HFF-Myc (cell line): ENCODE measurements at regions not wholly inside any gene's neighbourhood (a gene's known extent, or its start where the extent isn't known, plus 50 kb on each side); places are given as distances from the start of the nearest gene placed in this dataset.

Source experiments
- DNase-seq: peaks from one replicate; pipeline ENCODE4 v3.0.0-alpha.2; 2011; ENCODE audit warnings: low read depth; ENCODE audit errors: extremely low read depth
- H3K4me3 ChIP-seq: replicated peaks from 2 replicates; pipeline ENCODE4 v1.5.1; 2011; ENCODE audit warnings: low read depth, mild to moderate bottlenecking, control low read depth, low read length
- TF ChIP-seq, protein P1 (sequence below): IDR thresholded peaks from 2 replicates; pipeline ENCODE4 v1.5.1; 2012; ENCODE audit warnings: mild to moderate bottlenecking, low read depth, low read length, control low read depth; ENCODE audit errors: missing control alignments

DNA sequence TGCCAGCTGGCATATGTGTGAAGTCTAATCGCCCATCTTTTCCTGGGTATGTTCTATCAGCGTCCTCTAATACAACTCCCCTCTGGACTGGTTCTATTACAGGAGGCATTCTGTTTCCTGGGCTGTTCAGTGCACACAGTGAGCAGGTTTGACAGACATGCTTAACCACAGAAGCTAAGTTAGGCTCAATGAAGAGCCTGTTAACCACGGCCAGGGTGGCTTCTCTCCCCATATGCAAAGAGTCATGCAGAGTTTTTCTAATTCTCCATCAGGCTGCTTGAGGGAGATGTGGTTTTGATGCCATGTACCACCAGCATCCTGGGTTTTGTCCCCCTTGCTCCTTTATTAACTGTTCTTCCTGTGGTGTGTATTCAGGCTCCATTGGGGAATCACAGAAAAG lies 57.2 kb upstream of the ALOX12 start:
- TF ChIP-seq, protein P1, sequence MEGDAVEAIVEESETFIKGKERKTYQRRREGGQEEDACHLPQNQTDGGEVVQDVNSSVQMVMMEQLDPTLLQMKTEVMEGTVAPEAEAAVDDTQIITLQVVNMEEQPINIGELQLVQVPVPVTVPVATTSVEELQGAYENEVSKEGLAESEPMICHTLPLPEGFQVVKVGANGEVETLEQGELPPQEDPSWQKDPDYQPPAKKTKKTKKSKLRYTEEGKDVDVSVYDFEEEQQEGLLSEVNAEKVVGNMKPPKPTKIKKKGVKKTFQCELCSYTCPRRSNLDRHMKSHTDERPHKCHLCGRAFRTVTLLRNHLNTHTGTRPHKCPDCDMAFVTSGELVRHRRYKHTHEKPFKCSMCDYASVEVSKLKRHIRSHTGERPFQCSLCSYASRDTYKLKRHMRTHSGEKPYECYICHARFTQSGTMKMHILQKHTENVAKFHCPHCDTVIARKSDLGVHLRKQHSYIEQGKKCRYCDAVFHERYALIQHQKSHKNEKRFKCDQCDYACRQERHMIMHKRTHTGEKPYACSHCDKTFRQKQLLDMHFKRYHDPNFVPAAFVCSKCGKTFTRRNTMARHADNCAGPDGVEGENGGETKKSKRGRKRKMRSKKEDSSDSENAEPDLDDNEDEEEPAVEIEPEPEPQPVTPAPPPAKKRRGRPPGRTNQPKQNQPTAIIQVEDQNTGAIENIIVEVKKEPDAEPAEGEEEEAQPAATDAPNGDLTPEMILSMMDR, result no peak
- DNase-seq, result no peak
- no peak overlapping the region for H3K4me3 ChIP-seq

DNA sequence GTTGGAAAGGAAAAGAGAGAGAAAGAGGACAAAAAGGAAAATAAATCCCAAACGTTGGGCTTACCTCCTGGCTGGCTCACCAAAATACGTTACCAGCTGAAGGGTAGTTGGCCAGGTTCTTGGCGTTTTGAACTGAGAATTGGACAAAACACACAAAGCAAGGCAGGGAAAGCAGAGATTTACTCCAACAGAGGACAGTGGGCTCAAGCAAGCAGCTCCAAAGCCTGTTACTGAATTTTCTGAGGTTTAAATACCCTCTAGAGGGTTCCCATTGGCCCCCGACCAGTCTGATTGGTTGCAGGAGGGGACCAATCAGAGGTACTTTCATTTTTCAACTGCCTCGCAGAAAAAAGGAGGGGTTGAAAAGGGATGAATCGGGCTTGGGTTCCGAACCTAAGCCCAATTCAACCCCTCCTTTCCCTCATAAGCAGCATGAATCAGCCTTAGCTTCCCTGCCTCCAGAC lies 55.6 kb upstream of the ALOX12 start:
- DNase-seq, result no peak
- TF ChIP-seq, protein P1, result no peak
- no peak overlapping the region for H3K4me3 ChIP-seq

DNA sequence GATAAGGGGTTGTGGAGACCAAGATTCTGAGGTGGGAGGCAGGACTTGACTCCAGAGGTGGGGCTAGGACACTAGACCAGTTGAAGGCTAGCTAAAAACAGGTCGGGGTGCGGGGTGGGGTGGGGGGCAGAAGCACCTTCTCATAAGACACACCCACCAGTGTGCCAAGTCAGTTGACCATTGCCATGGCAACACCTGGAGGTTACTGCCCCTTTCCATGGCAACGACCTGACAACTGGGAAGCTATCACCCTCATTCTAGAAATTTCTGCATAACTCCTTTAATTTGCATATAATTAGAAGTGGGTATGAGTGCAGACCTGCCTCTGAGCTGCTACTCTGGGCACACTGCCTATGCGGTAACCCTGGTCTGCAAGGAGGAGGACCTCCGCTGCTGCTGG lies 53.9 kb upstream of the ALOX12 start:
- DNase-seq, result no peak
- TF ChIP-seq, protein P1, result no peak
- H3K4me3 ChIP-seq, result no peak overlapping the region

DNA sequence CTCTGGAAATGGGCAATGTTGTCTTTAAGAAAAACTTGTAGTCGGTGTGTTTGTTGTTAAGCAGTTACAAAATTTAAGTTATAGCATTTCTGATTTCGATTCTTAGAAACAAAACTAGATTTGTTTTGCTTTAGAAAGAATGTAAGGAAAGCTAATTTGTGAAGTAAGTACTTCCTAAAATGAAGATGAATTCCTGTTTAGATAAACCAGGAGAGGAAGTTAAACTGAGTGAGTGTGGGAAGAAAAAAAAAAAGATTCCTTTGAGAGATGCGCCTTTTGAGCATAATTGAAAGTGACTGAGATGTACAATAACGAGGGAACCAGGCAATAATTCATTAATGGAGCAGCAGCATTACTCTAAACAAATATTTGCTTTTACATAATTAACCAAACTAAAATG lies 52.4 kb upstream of the ALOX12 start:
- TF ChIP-seq, protein P1, result no peak
- no peak for DNase-seq
- H3K4me3 ChIP-seq, result no peak overlapping the region
